GM10266 (cell line): ENCODE measurements at regions not wholly inside any gene's neighbourhood (a gene's known extent, or its start where the extent isn't known, plus 50 kb on each side); places are given as distances from the start of the nearest gene placed in this dataset.
"Not testable (repeated sequence)": the region's sequence is repeated elsewhere in the genome, so short reads cannot be mapped to it uniquely, and the experiment has no call there.

Source experiments
- DNase-seq: peaks from one replicate; pipeline ENCODE4 v3.0.0; 2012; ENCODE audit errors: extremely low spot score
- CTCF ChIP-seq: IDR thresholded peaks from 2 replicates; pipeline ENCODE4 v1.5.1; 2012; ENCODE audit warnings: mild to moderate bottlenecking, low read depth; ENCODE audit not compliant: control insufficient read depth, insufficient read depth; ENCODE audit errors: missing control alignments

- no peak for DNase-seq
- TF ChIP-seq CTCF, result no peak
Measured at GRCh38 chr20:51924509-51924908, 122.2 kb upstream of the SALL4 start.

GRCh38 chr20:51923633-51924032 lies 121.3 kb upstream of the SALL4 start:
- no peak for TF ChIP-seq CTCF
- DNase-seq, result no peak

- not testable (repeated sequence) for DNase-seq
Measured at GRCh38 chr20:51922812-51923211, 120.5 kb upstream of the SALL4 start.

- TF ChIP-seq CTCF, result no peak
- no peak for DNase-seq
Measured at GRCh38 chr20:51918561-51918960, 116.2 kb upstream of the SALL4 start.

GRCh38 chr20:51917886-51918535 lies 115.7 kb upstream of the SALL4 start:
- DNase-seq, result no peak
- TF ChIP-seq CTCF, result no peak

- no peak for TF ChIP-seq CTCF
- DNase-seq, result no peak
Measured at GRCh38 chr20:51916244-51916643, 113.9 kb upstream of the SALL4 start.

GRCh38 chr20:51914758-51915157 lies 112.4 kb upstream of the SALL4 start:
- DNase-seq, result no peak
- no peak for TF ChIP-seq CTCF

GRCh38 chr20:51910321-51911050 lies 108.2 kb upstream of the SALL4 start:
- no peak for DNase-seq
- TF ChIP-seq CTCF, result no peak
